Skeletal muscle tissue (tissue), 3 donors: ENCODE measurements at regions not wholly inside any gene's neighbourhood (a gene's known extent, or its start where the extent isn't known, plus 50 kb on each side); places are given as distances from the start of the nearest gene placed in this dataset.

ENCODE experiments used
- H3K27ac ChIP-seq: one replicate; pipeline ENCODE4 v1.7.0; 2013; ENCODE audit warnings: mild to moderate bottlenecking, low read depth, low read length, inconsistent platforms
- H3K27me3 ChIP-seq, 3 donors: one replicate each; pipeline ENCODE4 v1.7.0; 2013; ENCODE audit warnings: low read length in 3 of 3; ENCODE audit not compliant: control insufficient read depth in 3 of 3, insufficient read depth in 3 of 3
- H3K36me3 ChIP-seq, 3 donors: one replicate each; pipeline ENCODE4 v1.7.0; 2013; ENCODE audit warnings: low read length in 3 of 3; ENCODE audit not compliant: control insufficient read depth in 3 of 3, insufficient read depth in 3 of 3
- H3K4me1 ChIP-seq, 3 donors: one replicate each; pipeline ENCODE4 v1.7.0; 2013; ENCODE audit warnings: low read length in 3 of 3, mild to moderate bottlenecking in 3 of 3; ENCODE audit not compliant: control insufficient read depth in 3 of 3, insufficient read depth in 3 of 3
- H3K4me3 ChIP-seq, 3 donors: one replicate each; pipeline ENCODE4 v1.7.0; 2013; ENCODE audit warnings: low read length in 3 of 3
- H3K9ac ChIP-seq, 3 donors: one replicate each; pipeline ENCODE4 v1.7.0; 2013; ENCODE audit warnings: low read length in 3 of 3, mild to moderate bottlenecking in 3 of 3, moderate library complexity in 2 of 3, low read depth in 1 of 3
- H3K9me3 ChIP-seq, 3 donors: one replicate each; pipeline ENCODE4 v1.7.0; 2013; ENCODE audit warnings: low read length in 3 of 3; ENCODE audit not compliant: control insufficient read depth in 3 of 3
- donor health status: Osteomylitis.

GRCh38 chr12:24555730-24556129, 393.2 kb downstream of the BCAT1 start:
- no peaks in the 10 kb centered on the region for H3K36me3 ChIP-seq
- no peaks in the 10 kb centered on the region for H3K9me3 ChIP-seq
- no peak overlapping the region for H3K4me3 ChIP-seq
- H3K27ac ChIP-seq, result no peak overlapping the region
- H3K4me1 ChIP-seq, result peaks cover 0 to 3% (median 2%) of the 10 kb centered on the region in 3 donors
- H3K9ac ChIP-seq, result no peak overlapping the region
- H3K27me3 ChIP-seq, result peaks cover 0 to 2% (median 1%) of the 10 kb centered on the region in 3 donors

DNA sequence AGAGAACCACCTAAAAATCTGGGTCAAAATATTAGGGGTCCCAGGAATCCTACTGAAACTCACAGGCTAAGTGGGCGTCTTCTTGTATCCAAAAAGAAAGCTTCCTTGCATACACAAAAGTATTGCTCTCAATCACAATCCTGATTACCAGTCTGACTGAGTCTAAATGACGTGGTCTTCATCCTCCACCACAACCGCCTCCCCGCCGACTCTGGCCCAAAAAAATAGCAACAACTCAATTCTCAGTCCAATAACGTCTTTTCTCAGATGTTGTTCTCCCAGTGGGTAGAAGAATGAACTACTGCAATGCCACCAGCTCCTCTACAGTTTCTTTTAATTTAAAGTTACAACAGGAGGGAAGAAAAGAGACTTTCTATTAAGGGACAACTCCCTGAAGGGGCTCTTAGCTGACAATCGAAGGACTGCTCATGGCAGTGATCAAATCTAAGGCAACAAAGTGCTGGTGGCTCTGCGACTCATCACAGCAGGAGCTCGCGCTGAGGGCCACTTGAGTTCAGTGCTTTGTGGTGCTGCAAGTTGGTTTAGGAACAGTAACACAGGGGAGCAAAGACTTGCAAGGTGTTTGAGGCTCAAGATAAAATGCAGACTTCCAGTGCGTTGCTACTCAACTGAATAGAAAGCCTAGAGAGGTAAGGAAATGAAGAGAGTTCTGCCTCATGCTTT, 394.1 kb downstream of the BCAT1 start:
- Histone ChIP-seq H3K36me3 (no peaks in the 10 kb centered on the region), H3K27me3 (no peaks in the 10 kb centered on the region), H3K9me3 (no peaks in the 10 kb centered on the region), H3K4me1 (no peaks in the 10 kb centered on the region), H3K9ac (no peak overlapping the region), H3K27ac (no peak overlapping the region), H3K4me3 (no peak overlapping the region)

- Histone ChIP-seq H3K27me3 (no peaks in the 10 kb centered on the region), H3K4me1 (no peaks in the 10 kb centered on the region), H3K27ac (no peak overlapping the region), H3K9me3 (no peaks in the 10 kb centered on the region), H3K4me3 (no peak overlapping the region), H3K9ac (no peak overlapping the region), H3K36me3 (no peaks in the 10 kb centered on the region)
Measured at GRCh38 chr12:24553259-24553658, 395.6 kb downstream of the BCAT1 start.

DNA sequence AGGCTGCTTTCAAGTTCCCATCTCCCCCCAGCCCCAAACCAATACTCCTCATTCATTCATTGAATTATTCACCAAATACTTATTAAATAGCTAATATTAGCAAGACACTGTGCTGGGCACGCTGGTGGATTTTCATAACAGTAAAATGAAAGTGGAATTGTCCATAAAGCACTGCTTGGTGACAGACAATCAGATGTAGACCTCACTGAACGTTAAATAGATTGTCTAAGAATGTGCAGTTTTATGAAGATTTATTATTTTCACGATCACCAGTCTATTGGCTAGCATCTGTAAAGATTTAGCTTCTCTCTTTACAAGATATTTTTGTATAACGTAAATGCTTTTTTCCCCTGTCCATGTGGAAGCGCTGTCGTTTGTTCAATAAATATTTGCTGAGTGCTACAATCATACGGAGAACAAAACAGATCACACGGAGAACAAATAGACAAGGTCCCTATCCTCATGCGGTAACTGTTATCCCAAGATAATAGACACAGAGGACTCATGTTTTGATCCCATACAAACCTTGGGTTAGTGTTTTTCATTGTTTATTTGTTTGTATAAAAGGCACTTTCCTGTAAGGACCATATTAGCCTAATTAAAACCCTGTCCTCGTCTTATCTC, 397.6 kb downstream of the BCAT1 start:
- Histone ChIP-seq H3K9ac (no peak overlapping the region), H3K4me1 (no peaks in the 10 kb centered on the region), H3K27me3 (no peaks in the 10 kb centered on the region), H3K9me3 (no peaks in the 10 kb centered on the region), H3K36me3 (no peaks in the 10 kb centered on the region), H3K4me3 (peak overlapping the region in 1 of 3 donors; percentile 41), H3K27ac (no peak overlapping the region)

DNA sequence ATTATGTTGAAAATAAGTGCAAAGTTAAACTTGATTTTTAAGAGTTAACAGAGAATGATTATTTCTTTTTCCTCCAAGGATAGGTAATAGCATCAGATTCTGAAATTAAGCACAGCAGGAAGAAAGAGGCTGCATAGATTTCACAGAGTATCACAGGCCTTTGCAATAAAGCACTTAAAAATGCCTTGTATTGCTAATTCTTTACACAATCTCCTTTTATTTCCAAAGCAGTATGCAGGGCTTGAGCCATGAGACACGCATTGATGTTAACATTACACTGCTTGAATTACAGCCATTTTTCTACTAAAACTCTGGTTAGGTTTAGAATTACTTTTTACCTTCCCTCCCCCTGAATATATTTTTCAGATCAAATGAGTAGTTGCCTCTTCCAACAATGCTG, 398.3 kb downstream of the BCAT1 start:
- Histone ChIP-seq H3K9ac (no peak overlapping the region), H3K4me3 (peak overlapping the region in 1 of 3 donors; percentile 41), H3K4me1 (no peaks in the 10 kb centered on the region), H3K9me3 (no peaks in the 10 kb centered on the region), H3K36me3 (no peaks in the 10 kb centered on the region), H3K27me3 (no peaks in the 10 kb centered on the region), H3K27ac (no peak overlapping the region)

GRCh38 chr12:24546661-24547060, 402.2 kb downstream of the BCAT1 start:
- no peak overlapping the region for H3K9ac ChIP-seq
- H3K9me3 ChIP-seq, result no peaks in the 10 kb centered on the region
- H3K4me3 ChIP-seq, result no peak overlapping the region
- no peak overlapping the region for H3K27ac ChIP-seq
- H3K27me3 ChIP-seq, result no peaks in the 10 kb centered on the region
- no peaks in the 10 kb centered on the region for H3K4me1 ChIP-seq
- no peaks in the 10 kb centered on the region for H3K36me3 ChIP-seq

GRCh38 chr12:24546084-24546483, 402.8 kb downstream of the BCAT1 start:
- Histone ChIP-seq H3K27me3 (no peaks in the 10 kb centered on the region), H3K9me3 (no peaks in the 10 kb centered on the region), H3K4me3 (no peak overlapping the region), H3K9ac (no peak overlapping the region), H3K4me1 (no peaks in the 10 kb centered on the region), H3K27ac (no peak overlapping the region), H3K36me3 (no peaks in the 10 kb centered on the region)

GRCh38 chr12:24544368-24544767, 404.5 kb downstream of the BCAT1 start:
- no peak overlapping the region for H3K27ac ChIP-seq
- H3K9ac ChIP-seq, result no peak overlapping the region
- H3K4me3 ChIP-seq, result no peak overlapping the region
- H3K36me3 ChIP-seq, result no peaks in the 10 kb centered on the region
- no peaks in the 10 kb centered on the region for H3K27me3 ChIP-seq
- no peaks in the 10 kb centered on the region for H3K9me3 ChIP-seq
- no peaks in the 10 kb centered on the region for H3K4me1 ChIP-seq

GRCh38 chr12:24541193-24541871, 407.6 kb downstream of the BCAT1 start:
- Histone ChIP-seq H3K27ac (no peak overlapping the region), H3K9ac (no peak overlapping the region), H3K4me3 (no peak overlapping the region), H3K4me1 (no peaks in the 10 kb centered on the region), H3K27me3 (no peaks in the 10 kb centered on the region), H3K36me3 (no peaks in the 10 kb centered on the region), H3K9me3 (no peaks in the 10 kb centered on the region)

GRCh38 chr12:24539646-24540045, 409.3 kb downstream of the BCAT1 start:
- H3K27ac ChIP-seq, result no peak overlapping the region
- no peaks in the 10 kb centered on the region for H3K9me3 ChIP-seq
- H3K27me3 ChIP-seq, result no peaks in the 10 kb centered on the region
- H3K36me3 ChIP-seq, result no peaks in the 10 kb centered on the region
- H3K4me1 ChIP-seq, result peaks cover 0 to 7% (median 0%) of the 10 kb centered on the region in 3 donors
- H3K9ac ChIP-seq, result no peak overlapping the region
- no peak overlapping the region for H3K4me3 ChIP-seq
